Mucosa of descending colon (tissue), 3 donors: ENCODE measurements at regions not wholly inside any gene's neighbourhood (a gene's known extent, or its start where the extent isn't known, plus 50 kb on each side); places are given as distances from the start of the nearest gene placed in this dataset.

ENCODE experiments used
- ATAC-seq: fragments of 200-7000 bp; cut with Tn5 transposase; one replicate; pipeline ENCODE4 v1.9.1; 2020; ENCODE audit warnings: mild to moderate bottlenecking, moderate library complexity
- DNase-seq, 3 donors: peaks; one replicate each; pipeline ENCODE4 v3.0.0-alpha.2; 2020
- H3K36me3 ChIP-seq: fragments of 200-600 bp; one replicate; pipeline ENCODE4 v1.8.0; 2021; ENCODE audit warnings: low read depth, mild to moderate bottlenecking
- H3K4me1 ChIP-seq: fragments of 200-600 bp; one replicate; pipeline ENCODE4 v1.8.0; 2021; ENCODE audit warnings: low read depth, mild to moderate bottlenecking
- H3K4me3 ChIP-seq: fragments of 200-600 bp; one replicate; pipeline ENCODE4 v1.8.0; 2021; ENCODE audit warnings: mild to moderate bottlenecking
- H3K9me3 ChIP-seq: fragments of 200-600 bp; one replicate; pipeline ENCODE4 v1.8.0; 2021; ENCODE audit warnings: mild to moderate bottlenecking
- CTCF ChIP-seq: fragments of 200-600 bp; IDR thresholded peaks from one replicate; pipeline ENCODE4 v1.8.0; 2022; ENCODE audit warnings: antibody characterized with exemption, mild to moderate bottlenecking
- intact Hi-C, 2 donors: fragments of 100-400 bp; cut with DNase I in 1 of 2; cut with micrococcal nuclease in 1 of 2; formaldehyde crosslinking; loops; one replicate each; pipeline versions ENCODE4 v1.11.0 to v1.11.1; 2022; cut with DNase I, micrococcal nuclease
- donor health status: DM: no; HTN: no; CAD: no; lungs with moderate emphysema.
- donor health status: DM: no; HTN: no; CAD: no.
- donor health status: DM: no; HTN: yes; CAD: no.

GRCh38 chr11:71327156-71328085, 75.0 kb upstream of the SHANK2 start:
- Histone ChIP-seq H3K9me3 (no peaks in the 10 kb centered on the region), H3K4me3 (no peak overlapping the region), H3K4me1 (no peaks in the 10 kb centered on the region), H3K36me3 (no peaks in the 10 kb centered on the region)
- TF ChIP-seq CTCF, result no peak
- ATAC-seq (no peak), DNase-seq (no peak)
- intact Hi-C loops, result no loop called here

GRCh38 chr11:71326328-71326940, 74.1 kb upstream of the SHANK2 start:
- DNase-seq (no peak), ATAC-seq (no peak)
- no peak for TF ChIP-seq CTCF

GRCh38 chr11:71325418-71326327, 73.3 kb upstream of the SHANK2 start:
- DNase-seq, result no peak
- intact Hi-C loops, result no loop called here
- H3K36me3 ChIP-seq, result no peaks in the 10 kb centered on the region
- TF ChIP-seq CTCF, result no peak
- H3K4me3 ChIP-seq, result no peak overlapping the region
- no peak for ATAC-seq
- no peaks in the 10 kb centered on the region for H3K9me3 ChIP-seq
- H3K4me1 ChIP-seq, result no peaks in the 10 kb centered on the region

More at GRCh38 chr11:71326328-71326940, 74.1 kb upstream of the SHANK2 start:
- Histone ChIP-seq H3K4me3 (no peak overlapping the region), H3K9me3 (no peaks in the 10 kb centered on the region), H3K36me3 (no peaks in the 10 kb centered on the region), H3K4me1 (no peaks in the 10 kb centered on the region)
- intact Hi-C loops, result no loop called here

GRCh38 chr11:71324788-71325417, 72.5 kb upstream of the SHANK2 start:
- TF ChIP-seq CTCF, result no peak
- Histone ChIP-seq H3K36me3 (no peaks in the 10 kb centered on the region), H3K9me3 (no peaks in the 10 kb centered on the region), H3K4me1 (no peaks in the 10 kb centered on the region), H3K4me3 (no peak overlapping the region)
- no peak for ATAC-seq
- DNase-seq, result no peak
- intact Hi-C loops, result no loop called here

- Histone ChIP-seq H3K4me1 (no peaks in the 10 kb centered on the region), H3K9me3 (no peaks in the 10 kb centered on the region), H3K36me3 (no peaks in the 10 kb centered on the region), H3K4me3 (no peak overlapping the region)
- ATAC-seq, result no peak
- no peak for TF ChIP-seq CTCF
- intact Hi-C loops, result no loop called here
- DNase-seq, result no peak
These were observed 71.6 kb upstream of the SHANK2 start for GRCh38 chr11:71323876-71324526.
